Stimulated activated CD4-positive, alpha-beta T cell treated with anti-CD3 and anti-CD28 coated beads, TNF-alpha, amount 100 ng/mL, for 24 hours (primary cell): ENCODE measurements at regions not wholly inside any gene's neighbourhood (a gene's known extent, or its start where the extent isn't known, plus 50 kb on each side); places are given as distances from the start of the nearest gene placed in this dataset.

Experiments used
- DNase-seq, 3 experiments: peaks; one replicate each; pipeline ENCODE4 v3.0.0-alpha.2; 2020; ENCODE audit warnings: low read depth in 3 of 3

DNA sequence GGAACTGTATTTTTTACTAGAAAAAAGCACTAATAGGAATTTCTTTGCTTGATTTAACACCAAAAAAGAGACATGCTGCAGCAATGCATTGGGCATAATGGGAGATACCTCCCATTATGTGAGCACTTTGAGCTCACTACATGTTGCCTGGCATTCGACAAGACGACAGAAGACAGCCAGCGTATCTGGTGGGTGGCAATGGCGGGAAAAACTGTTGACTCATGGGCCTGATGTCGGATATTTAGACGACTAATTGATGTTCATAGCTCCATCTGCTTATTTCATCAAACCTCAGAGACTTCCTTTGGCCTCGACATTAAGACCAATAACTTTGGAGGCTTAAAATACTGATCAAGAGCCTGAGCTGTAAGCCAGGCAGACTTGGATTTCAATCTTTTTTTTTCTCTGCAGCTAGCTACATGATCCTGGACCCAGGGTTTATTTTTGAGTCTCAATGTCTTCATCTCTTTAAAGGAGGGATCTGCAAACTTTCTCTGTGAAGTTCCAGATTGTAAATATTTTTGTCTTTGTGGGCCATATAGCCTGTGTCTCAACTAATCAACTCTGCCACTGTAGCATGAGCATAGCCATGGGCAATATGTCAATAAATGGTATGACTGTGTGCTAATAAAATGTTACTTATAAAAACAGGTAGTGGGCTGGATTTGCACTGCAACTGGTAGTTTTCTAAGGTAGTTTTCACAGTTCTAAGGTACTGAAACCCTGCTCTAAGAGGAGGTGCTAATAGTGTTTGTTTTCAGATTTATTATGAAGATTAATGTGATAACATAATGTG is 375.1 kb downstream of the METTL15 start:
- no peak for DNase-seq

DNA sequence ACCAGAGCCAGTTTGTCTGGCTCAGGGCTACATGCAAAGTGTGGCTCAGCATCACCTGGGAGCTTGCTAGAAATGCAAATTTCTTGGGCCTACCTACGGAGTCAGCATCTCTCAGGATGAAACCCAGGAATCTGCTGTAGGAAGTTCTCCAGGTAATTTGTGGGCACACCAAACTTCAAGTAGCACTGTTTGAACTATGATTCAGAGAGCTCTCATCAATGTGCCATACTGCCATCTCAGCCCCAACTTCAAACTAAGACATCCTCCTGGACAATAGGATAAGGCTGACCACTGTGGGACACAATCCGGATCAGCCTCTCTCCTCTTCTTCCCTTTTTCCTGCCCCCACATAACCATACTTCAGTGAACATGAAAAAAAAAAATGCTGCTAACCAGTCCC is 374.5 kb downstream of the METTL15 start:
- no peak for DNase-seq

DNA sequence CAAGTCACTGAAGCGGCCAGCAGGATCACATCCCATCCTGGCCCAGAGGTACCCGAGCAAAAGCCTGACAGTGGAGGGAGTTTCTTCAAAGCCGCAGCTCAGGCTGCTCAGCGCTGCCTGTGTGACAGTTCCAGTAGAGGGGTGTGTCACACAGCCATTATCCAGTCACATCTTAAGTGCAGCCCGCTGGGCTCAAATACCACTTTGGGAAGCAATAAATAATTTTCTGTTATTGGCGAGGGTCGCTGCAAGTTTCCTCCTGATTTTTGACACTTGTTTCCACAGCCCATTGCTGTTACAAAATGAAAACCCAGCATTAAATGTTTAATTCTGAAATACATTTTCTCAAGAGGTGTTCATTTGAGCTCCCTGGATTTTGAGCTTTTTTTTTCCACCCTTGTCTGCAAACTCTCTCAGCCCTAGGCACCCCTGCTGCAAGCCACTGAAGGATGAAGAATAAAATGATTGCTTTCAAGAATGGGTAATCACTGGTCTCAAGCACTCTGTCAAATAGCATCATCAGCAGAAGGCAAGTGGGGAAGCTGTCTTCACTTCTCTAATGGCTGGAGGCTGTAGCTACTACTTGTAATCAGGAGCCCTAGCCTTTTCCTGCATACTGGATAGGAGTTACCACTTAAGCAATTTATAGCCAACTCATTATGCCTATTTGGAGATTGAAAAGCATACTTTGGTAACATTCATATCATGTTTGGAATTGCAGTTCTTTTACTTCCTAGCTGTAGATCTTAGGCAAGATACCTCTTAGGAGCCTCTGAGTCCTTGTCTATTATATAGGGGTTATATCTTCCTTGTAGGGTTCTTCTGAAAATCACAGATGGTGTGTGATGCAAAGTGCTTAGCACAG is 373.7 kb downstream of the METTL15 start:
- no peak for DNase-seq

DNA sequence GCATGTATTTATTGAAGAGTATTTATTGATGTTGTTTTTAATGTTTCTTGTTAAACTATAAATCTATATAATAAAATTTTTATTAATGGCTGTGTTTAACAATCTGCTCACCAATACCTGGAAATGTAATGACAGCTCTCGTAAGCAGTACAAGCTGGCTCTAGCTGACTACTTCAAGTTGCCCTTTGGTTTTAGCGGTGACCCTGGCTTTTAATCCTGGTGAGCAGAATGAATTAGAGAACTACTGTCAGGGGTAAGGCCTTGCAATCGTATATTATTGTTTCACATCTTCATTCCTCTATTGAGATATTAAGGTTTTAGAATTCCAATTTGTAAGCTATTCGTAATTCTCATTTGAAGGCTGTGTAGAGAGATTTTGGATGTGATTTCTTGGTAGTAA is 372.2 kb downstream of the METTL15 start:
- no peak for DNase-seq

DNA sequence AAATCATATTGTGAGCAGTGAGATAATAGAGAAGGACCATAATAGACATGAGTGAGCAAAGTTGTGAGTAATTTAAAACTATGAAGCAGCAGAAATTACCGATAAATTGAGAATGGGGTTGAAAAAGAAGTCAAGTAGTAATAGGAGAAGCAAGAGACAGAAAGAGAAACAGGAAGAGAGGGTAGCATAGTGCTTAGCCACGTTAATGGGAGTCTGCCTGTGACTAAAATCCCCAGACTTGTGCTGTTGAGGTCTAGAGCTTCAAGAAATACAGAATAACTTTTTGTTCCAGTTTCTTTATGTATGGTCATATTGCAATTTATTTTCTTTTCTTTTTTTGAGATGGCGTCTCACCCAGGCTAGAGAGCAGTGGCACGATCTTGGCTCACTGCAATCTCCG is 368.7 kb downstream of the METTL15 start:
- no peak for DNase-seq

DNA sequence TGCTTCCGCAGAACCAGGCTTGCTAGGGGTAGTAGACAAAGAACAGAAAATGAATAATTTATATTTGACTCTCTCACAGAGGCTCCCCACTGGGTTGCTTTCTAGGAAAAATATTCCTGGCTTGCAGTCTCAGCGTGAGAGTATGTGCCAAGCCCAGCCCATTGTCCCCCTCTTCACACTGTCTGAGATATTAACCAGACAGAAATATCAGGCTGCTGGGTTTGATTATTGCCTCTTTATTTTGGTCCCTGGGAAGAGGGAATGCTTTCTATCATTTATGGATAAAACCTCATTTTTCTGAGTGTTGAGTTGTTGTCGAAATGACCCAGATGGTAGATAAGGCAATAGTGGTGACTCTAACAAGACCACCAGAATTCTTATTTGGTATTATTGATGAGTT is 367.9 kb downstream of the METTL15 start:
- no peak for DNase-seq

DNA sequence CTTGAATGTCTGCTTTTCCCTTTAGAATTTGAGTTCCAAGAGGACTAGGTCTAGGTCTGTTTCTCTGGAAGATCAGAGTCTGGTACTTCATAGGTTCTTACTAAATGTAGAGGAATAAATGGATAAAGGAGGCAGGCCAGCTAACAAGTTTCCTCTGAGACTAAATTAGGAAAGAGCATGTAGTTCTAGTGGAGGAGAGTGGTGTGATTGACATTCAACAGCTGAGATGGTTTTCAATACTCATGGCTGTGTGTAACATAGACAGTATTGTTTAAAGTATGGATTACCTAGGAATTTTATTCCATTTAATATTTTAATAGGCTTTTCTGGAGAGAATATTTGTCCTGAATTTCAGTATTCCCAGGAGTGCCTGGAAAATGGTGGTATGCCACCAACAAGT is 364.7 kb downstream of the METTL15 start:
- no peak for DNase-seq

DNA sequence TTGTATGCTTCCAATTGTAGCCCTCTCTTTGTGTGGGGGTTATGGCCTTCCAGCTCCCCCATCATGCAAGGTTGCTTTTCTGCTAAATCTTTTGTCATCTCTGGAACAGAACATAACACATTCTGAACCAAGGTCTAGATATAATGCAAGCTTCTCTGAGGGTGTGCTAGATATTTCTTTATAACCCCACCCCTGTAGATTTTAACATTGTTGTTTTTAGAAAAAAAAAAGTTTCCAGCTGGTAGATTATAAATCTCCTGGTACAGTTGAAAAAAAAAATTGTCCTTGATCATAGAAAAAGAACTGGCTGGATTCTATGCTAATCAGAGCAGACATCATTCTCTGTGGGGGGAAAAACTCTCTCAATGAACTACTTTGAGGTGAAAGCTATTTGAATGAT is 363.3 kb downstream of the METTL15 start:
- DNase-seq = no peak

DNA sequence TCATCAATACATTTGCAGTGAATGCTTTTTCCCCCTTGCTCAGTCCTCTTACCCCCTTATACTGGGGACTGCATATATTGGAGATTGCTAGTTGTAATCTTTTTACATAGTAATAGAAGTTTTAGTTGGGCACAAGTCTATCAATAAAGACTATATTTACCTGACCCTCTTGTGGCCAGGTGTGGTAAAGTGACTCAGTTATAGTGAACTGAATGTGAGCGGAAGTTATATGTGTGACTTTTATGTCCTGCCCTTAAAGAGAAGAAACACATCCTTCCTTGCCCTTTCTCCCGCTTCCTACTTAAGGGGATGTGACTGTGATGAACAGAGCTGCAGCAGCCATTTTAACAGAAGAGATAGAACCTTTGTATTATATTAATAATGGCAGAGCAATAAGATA is 362.0 kb downstream of the METTL15 start:
- no peak for DNase-seq

DNA sequence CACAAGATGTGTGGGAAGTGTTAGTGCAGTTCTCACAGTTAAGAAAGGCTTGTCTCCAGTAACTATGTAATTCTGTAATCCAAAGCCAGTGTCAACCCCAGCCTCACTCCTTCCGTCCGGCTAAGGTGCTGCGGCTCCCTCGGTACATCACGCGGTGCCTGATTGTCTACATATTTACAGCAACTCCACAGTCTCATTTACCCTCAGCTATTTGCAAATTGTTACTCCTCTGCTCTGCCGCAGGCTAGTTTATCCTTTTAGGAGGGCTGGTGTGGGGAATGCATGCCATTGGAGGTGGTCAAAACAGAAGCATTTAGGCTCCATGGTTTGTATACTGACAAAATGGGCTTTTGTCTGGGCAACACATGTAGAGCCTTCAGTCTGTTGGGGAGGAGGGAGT is 358.3 kb downstream of the METTL15 start:
- DNase-seq = no peak

DNA sequence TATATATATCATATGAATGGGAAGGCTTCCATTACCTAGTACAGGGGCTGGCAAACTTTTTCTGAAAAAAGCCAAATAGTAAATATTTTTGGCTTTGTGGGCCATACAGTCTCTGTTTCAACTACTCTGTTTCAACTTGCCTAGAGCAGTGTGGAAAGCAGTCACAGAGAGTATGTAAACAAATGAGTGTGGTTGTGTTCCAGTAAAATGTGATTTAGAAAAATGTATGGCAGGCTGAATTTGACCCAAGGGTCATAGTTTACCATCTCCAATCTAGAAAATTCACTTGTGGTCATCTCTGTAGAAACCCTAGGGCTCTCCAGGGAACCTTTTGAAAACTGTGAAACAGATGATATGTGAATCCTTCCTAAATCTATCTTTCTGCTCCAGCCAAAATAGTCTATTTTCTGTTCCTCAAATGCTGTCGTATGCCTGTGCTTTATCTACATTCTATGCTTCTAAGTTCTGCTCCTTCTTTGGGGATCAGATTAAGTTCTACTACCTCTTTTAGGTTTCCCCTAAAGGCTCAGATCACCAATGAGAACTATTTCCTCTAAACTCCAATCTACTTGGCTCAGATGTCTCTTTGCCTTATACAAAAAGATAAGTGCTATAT is 356.2 kb downstream of the METTL15 start:
- DNase-seq = no peak

DNA sequence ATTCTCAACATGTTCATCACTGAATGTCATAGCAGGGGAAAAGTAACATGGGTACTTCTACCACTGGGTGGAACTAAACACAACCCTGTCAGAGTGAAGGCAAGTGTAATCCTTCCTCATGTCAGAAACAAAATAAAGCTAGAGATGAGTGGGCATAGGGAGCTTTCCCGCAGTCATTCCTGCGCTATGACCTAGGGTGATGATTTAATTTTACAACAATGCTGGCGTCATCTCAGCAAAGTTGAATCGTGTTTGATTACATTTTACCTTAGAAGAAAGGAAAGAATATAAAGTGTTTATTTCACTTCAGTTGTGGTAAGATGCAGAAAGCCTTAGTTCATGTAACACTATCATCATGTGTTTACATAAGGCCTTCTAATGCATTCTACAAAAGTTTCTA is 355.6 kb downstream of the METTL15 start:
- no peak for DNase-seq

DNA sequence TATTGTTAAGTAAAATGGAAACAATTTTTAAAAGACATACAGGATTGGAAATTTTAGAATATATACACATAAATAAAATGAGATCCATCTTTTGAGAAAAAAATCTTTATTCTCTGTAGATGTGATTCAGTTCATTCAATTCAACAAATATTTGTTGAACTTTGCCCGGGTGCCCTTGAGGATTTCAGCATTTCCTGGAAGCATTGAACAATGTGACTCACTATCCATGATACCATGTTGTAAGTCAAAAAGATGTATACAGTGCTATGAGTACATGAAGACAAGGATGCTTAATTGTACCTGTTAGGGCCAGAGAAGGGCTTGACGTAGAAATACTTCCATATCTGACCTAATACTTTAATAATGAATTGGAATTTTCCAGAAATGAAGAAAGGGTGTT is 353.7 kb downstream of the METTL15 start:
- DNase-seq = no peak

DNA sequence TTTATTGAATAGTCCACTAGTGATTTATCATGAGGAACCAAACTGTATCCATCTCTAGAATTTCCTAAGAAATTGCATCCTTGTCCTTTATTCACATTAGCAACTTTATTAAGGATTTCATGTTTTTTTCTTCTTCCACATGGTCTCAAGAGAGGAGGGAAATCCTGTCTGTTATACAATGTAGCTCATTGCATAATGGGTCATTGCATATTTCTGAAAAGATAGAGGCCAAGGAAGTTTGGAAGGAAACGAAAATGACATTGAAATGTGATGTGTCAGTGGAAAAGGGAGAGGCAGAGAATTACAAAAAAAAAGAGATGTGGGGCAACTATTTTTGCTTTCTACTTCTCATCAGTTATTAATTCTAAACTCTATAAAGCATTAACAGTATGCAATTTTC is 353.1 kb downstream of the METTL15 start:
- DNase-seq = no peak

DNA sequence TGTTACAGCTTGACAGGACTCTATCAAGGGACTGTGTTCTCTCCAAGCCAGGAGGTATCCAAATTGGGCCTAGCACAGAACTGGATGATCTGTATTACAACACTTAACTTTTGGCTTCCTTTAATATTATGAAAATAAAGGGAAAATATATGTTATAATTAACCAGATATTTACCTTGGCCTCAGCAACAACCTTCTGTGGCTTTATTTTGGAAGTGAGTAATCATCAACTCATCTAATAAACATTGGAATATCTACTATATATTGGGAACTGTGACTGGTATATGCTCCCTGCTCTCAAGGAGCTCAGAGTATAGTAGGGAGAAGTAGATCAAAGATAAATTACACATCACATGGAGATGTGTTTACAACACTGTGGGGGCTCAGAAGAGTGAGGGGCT is 352.2 kb downstream of the METTL15 start:
- no peak for DNase-seq

DNA sequence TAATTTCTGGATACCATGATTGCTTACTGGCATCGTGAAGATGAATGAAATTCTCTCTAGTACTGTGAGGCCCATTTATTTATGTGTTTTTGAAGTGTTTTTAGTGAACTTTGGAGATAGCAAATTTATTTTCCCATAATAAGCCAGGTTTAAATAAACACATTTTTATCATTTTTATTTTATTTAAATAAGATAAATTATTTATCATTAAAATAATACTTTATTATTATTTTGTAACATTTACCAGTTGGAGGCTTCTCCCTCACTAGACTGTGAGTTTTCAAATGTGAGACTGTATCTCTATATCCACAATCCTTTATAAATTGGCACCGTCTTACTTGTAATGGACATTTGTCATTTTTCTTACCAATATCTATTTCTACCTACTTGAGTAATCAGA is 351.7 kb downstream of the METTL15 start:
- no peak for DNase-seq

DNA sequence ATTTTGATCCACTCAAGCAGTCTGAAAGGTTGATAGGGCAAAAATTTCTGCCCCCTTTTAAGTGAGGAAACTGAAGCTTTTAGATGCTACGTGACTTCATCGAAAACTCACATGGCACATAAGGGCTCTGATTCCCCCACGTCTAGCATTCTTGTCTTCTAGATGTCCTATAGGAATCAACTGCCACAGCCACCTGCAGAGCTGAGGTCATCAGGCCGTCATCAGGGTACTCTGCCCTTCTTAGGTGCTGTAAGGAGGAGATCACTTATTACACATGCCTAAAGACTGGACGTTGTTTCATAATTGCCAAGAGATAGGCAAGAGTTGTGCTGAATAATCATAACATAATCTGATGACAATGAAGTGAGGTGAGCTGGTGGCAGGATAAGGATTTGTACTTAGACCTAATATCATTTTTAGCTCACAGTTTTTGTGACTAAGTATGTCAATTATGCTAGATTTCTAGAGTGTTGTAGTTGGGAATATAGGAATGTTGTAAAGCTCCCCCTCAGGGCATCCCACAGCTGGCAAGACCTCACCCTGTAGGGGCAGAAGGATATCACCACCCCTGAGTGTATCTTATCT is 349.4 kb downstream of the METTL15 start:
- no peak for DNase-seq

DNA sequence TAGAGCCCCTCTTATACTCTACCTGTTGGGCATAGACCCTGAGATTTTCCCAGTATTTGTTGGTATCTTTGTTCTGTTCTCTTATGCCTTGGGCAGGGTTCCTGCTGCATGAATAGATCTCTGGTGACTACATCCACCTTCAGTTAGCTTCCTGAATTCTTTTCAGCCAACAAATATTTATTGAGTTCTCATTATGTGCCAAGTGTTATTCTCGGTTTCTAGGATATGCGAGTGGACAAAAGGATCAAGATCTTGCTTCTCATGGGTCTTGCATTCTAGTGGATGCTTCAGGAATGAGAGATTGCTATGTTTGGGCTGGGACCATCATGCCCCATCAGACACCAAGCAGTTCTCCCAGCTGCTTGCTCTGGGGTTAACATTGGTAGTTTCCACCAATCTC is 340.0 kb downstream of the METTL15 start:
- DNase-seq = no peak

DNA sequence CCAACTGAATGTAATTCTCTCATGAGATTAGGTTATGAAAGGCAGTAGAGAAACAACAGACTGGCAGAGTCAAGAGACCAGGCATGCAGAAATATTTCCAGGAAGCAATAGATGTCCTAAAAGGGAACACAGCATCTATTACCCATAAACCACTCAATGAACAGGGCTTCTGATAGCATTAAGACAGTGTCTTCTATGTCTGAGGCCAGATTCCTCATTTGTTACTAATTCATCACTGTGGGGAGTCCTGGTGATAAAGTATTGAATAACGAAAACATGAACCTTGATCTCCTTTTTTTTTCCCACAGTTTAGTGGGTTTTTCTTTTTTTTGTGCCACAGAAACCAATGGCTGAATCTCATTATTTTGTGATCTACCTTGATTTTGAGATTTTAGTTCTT is 339.0 kb downstream of the METTL15 start:
- no peak for DNase-seq

DNA sequence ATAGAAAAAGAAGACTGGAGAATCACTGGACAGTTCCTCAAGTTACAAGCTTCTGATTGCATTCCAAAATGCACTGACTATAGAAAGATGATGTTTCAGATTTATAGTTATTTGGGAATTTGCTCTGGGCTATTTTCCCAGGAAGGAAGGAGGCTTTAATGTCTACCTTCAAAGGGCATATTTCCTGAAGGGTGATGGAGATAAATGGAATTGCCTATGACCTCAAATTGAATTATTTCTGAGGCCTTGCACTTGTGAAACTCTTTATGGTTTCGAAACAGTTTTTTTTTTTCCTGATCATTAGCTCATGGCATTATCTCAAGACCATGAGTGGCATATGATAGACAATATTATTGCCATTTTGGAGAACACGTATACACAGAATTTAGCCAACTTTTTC is 333.9 kb downstream of the METTL15 start:
- DNase-seq = no peak

DNA sequence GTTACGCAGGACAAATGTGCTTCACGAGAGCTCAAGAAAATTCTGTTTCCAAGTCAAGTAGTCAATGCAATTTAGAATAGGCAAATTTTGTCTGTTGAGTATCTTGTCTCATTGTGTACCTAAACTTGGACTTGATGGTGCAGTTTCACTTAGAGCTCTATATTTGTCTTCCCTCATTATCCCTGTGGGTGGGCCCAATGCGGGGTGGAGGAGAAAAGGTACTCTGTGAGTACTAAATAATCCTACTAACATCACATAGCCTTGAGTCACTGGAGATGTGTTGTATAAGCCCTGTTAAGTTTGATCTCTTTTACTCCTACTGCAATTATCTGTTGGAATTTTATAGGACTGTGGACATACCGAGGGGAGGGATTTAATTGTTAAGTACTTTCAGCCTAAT is 331.2 kb downstream of the METTL15 start:
- DNase-seq = no peak

DNA sequence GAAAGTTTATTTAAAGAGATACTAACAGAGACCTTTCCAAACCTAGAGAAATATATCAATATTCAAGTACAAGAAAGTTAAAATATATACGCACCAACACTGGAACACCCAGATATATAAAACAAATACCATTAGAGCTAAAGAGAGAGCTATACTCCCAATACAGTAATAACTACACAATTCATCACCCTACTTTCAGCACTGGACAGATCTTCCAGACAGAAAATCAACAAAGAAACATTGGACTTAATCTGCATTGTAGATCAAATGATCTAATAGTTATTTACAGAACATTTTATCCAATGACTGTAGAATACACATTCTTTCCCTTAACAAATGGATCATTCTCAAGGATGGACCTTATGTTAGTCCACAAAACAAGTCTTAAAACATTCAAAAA is 311.9 kb downstream of the METTL15 start:
- no peak for DNase-seq
